ENCODE measurements at regions not wholly inside any gene's neighbourhood (a gene's known extent, or its start where the extent isn't known, plus 50 kb on each side); places are given as distances from the start of the nearest gene placed in this dataset.
"Not testable (repeated sequence)": the region's sequence is repeated elsewhere in the genome, so short reads cannot be mapped to it uniquely, and the experiment has no call there.

DNA sequence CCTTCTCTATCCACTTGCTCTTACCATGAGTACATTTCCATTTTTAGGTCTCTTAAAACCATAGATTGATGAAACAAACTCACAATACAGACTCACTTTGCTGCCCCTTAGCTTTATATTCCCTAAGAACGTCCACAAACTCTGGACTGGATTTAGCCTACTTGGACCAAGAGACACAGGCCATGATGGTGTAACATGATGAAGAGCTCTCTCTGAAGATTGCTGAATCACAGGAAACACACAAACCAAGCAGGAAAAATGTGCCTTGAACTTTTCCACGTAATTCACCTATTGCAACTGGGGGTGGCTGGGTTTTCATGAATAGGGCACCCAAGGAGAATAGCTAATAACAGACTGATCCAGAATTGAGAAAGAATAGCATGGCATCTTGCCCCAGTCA is 201.7 kb upstream of the RBBP8 start:
- no peak for DNase-seq (ENCODE audit: low read depth in 2 of 3, low spot score in 1 of 3)

DNA sequence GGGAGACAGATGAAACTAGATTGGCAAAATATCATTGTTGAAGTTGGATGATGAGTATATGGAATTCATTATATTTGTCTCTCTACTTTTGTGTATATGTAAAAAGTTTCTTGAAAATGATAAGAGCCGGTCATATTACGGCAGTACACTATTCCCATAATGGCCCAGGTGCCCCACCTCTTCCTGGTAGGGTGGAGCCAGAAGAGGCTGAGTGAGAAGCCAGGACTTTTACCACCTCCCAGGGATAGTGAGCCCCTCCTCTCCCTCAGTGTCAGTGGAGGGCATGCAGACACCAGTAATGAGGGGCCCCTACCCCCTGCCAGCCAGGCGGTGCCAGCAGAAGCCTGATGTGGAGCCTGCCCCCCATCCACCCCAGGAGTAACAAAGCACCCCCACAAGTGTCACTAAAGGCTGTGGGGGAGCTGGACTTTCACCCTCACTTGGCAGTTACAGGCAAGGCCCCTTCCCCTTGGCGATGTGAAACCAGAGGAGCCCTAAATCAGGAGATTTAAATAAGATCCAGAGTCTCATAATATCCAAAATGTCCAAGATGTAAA is 198.9 kb upstream of the RBBP8 start:
- DNase-seq (ENCODE audit: low read depth in 2 of 3, low spot score in 1 of 3) = no peak

DNA sequence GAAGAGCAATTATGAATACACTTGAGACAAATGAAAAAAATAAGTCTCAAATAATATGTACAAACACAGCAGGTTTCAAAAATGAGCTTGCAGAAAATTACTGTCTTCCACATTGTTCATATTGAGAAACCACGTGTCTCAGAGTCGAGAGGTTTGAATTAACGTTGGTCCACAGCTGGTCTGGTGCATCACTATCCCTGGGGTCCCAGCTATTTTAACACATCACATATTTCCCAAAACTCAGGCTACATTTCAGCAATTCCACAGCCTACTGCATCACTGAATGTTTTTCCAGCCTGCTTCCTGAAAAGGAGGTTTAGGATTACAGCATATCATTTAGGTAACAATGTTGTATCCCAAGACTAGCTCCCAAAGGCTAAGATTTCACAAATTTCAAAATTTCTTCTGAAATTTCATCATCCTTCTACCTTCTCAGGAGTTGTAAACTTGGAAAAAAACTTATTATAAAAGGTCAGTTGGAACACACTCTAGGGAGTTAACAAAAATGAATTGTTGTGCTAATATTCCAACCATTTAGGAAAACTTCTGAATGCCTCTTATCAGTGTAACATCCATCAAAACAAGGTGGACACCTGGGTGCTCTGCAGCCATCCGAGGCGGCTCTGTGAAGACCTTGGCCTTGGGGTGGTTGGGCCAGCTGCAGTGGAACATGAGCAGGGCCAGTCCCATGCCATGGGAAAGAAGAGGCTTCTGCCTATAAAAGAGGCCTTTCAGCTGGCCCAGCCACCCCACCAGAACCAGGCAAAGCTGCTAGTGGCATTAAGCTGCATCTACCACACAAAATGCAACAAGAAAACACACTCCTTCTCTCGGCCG is 198.1 kb upstream of the RBBP8 start:
- no peak for DNase-seq (ENCODE audit: low read depth in 2 of 3, low spot score in 1 of 3)

DNA sequence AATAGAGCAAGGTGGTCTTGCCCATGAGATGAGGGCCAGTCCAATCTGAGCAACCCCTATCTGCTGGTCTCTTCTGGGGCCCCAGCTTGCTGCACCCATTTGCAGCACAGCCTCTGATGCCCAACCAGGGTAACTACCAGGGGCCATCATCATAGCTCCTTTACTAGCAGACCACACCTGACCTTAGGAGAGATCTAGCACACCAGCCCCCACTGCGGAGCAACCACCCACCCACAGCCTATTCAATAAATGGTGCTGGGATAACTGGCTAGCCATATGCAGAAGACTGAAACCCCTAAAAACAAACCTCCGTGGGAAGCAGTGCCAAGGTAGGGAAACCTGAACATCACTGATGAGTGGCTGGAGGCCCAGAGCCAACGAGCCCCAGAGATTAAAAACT is 196.1 kb upstream of the RBBP8 start:
- no peak for DNase-seq (ENCODE audit: low read depth in 2 of 3, low spot score in 1 of 3)

DNA sequence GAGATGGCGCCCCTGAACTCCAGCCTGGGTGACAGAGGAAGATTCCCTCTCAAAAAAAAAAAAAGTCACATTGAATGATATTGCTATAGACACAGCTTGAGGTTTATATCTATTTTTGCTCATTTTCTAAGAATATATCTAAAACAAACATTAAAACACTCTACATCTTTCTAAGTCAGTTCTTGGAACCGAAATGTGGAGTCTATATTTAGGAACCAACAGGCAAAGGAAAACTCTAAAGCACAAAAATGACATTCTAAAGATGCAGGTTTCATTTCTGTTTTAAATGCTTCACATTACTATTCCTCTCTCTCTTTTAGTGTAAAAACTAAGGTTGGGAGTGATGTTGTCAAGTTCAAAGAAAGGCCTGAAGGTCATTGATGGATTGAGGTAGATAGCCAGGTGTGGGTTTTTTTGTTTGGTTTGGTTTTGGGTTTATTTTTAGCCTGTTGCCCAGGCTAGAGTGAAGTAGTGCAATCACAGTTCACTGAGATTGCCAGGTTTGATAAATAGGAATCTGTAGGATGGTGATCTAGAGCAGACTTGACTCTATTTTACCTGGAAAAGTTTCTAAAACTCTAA is 194.0 kb upstream of the RBBP8 start:
- DNase-seq (ENCODE audit: low read depth in 2 of 3, low spot score in 1 of 3) = no peak

DNA sequence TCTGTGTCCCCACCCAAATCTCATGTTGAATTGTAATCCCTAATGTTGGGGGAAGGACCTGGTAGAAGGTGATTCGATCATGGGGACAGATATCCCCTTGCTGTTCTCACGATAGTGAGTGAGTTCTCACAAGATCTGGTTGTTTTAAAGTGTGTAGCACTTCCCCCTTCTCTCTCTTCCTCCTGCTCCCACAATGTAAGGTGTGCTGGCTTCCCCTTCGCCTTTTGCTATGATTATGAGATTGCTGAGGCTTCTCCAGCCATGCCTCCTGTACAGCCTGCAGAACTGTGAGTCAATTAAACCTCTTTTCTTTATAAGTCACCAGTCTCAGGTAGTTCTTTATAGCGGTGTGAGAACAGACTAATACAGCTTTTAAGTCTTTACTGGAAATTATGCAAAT is 193.3 kb upstream of the RBBP8 start:
- no peak for DNase-seq (ENCODE audit: low read depth in 2 of 3, low spot score in 1 of 3)

DNA sequence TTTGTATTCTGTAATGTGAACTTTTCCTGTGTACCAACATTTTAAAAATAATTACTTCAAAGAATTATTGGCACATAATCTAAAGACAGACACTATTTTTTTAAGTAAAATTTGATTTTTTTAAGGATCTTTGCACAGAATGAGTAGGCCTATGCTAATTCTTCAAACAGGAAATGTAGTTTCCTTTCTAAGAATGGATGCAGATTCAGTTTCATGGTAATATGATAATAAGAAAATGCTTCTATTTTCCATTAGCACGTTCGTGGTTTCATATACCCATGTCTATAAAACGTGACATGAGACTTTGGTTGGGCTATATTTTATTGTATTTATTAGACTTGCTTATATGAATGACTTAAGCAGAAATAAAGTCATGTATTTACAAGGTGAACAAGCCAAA is 191.8 kb upstream of the RBBP8 start:
- DNase-seq (ENCODE audit: low read depth in 2 of 3, low spot score in 1 of 3) = no peak

DNA sequence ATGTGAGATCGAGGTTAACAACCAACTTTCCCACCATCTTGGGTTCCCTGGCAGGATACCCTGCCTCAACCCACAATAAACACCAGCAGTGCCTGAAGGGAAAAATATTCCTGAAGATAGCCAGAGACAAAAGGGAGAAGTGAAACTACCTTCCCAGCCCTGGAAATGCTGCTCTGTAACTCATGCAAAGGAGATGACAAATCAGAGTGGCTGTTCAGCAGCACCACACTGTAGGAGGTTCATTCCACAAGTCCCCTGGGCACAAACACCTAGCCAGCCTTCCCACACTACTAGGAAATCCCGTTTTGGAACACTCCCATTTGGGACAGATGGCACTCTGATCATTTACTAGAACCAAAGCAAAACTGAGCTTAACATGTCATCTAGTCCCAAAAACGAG is 190.7 kb upstream of the RBBP8 start:
- no peak for DNase-seq (ENCODE audit: low read depth in 2 of 3, low spot score in 1 of 3)

DNA sequence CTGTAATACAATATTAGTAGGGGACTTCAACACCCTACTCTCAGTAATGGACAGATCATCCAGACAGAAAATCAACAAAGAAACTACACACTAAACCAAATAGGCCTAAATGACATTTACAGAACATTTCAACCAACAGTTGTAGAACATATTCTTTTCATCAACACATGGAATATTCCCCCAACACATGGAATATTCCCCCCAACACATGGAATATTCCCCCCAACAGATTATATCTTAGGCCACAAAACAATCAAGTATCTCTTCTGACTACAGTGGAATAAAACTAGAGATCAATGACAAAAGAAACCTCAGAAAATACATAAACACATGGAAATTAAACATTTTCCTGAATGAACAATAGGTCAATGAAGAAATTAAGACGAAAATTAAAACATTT is 187.2 kb upstream of the RBBP8 start:
- no peak for DNase-seq (ENCODE audit: low read depth in 2 of 3, low spot score in 1 of 3)

DNA sequence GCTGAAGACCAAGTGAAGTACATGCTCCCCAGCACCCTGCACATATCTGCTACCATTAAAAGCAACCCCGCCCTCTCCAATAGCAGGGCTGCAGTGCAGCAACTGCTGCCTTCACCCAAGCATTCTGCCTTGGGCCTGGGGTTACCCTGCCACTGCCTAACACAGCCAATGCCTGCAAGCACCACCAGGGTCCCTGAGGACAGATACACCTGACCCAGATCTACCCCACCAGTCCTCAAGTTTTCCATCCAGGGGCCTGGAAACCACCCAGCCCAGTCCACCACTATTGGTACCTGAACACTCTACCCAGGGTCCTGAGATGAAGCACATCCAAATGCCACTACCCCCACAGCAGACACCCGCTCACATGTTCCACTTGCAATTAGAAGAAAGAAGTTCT is 181.1 kb upstream of the RBBP8 start:
- DNase-seq (ENCODE audit: low read depth in 2 of 3, low spot score in 1 of 3) = no peak

DNA sequence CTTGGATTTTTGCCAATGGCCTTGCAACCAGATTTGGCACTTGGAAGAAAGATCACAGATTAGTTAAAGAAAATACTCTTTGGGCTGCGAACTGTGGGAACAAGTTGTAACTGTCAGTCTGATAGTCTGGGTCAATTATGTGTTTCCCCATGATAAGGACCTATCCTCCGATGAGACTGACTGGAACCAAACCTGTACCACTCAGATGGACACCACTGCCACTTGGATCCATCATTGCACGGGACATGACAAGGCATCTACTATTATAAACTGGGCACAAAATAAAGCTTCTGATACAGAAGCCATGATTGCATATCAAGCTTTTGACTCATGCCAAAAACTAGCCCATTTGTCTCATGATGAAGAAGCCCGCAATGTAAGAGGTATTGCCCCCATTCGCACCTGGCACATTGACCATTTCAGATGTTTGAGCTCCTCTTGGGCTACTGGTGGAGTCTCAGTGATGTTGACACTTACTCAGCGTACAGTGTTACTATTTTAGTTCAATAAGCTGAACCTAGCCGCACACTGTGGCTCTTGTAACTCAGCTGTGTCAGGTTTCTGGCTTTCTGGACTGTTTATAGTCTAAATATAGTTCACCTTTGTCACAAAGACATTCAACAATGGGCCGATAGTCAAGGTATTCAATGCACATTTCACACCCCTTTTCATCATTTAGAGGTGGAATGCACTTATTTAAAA is 179.8 kb upstream of the RBBP8 start:
- no peak for DNase-seq (ENCODE audit: low read depth in 2 of 3, low spot score in 1 of 3)

DNA sequence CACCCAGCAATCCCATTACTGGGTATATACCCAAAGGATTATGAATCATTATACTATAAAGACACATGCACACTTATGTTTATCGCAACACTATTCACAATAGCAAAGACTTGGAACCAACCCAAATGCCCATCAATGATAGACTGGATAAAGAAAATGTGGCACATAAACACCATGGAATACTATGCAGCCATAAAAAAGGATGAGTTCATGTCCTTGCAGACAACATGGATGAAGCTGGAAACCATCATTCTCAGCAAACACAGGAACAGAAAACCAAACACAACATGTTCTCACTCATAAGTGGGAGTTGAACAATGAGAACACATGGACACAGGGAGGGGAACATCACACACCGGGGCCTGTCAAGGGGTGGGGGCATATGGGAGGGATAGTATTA is 169.1 kb upstream of the RBBP8 start:
- DNase-seq (ENCODE audit: low read depth in 2 of 3, low spot score in 1 of 3) = not testable (repeated sequence)

DNA sequence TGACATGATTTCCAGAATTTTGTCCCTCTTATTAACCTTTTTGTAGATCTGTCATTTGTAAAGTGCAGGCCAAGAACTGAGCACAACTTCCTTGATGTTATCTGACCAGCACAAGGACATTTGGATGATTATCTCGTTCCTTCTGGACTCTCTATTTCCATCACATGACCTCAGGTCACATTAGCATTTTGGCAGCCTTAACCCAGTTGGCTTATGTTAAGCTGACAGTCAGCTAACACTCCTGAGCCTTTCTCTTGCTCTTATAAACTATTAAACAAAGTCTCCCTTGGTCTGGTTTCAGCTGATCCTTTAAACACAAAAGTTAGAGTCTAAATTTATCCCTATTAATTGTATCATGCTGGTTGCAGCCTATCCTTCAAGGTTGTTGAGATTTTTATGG is 167.2 kb upstream of the RBBP8 start:
- no peak for DNase-seq (ENCODE audit: low read depth in 2 of 3, low spot score in 1 of 3)

DNA sequence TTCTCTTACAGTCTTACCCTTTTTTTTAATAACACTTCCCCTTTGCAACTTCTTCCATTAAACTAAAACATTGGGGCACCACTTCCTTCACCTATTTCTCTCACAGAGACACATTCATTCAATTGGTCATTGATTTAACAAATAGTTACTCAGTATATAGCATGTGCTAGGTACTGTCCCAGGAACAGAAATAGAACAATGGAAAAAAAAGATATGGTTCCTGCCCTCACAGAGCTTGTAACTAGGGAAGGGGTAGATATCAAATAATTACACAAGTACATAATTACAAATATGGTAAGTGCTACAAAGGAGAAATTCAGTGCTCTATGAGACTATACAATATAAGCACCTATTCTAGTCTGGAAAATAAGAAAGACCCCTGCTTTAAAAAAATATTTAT is 165.5 kb upstream of the RBBP8 start:
- no peak for DNase-seq (ENCODE audit: low read depth in 2 of 3, low spot score in 1 of 3)

DNA sequence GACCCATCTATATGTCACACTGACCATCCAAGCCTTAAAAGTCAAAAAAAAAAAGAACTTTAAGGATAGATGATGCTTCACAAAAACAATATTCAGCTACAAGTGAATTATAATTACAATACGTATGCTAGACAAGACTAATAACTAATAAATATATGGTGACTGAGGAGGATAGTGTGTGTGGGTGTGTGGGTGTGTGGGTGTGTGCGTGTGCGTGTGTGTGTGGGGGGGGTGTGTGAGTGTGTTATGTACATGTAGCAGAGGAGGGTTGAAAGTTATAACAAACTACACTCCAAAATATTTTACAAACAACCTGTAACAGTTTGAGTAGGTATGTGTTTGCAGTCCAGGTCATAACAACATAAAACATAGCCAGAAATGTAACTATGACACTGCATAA is 159.2 kb upstream of the RBBP8 start:
- DNase-seq (ENCODE audit: low read depth in 2 of 3, low spot score in 1 of 3) = no peak

DNA sequence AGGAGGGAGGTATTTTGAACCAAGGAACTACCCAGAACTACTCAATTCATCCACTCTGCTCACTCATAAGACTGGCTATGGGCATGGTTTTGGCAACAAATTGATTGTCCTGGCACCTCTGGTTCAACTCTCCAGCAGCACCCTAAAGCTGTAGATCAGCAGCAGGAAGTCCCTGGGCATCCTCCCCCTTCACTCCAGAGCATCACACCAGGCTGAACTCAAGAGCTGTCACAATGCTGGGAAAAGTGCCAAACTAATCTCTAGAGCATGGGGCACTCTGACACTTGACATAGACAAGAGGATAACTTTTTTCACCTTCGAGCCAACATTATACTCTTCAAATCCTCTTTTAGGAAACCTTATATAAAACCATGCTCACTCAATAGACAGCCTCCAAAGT is 154.1 kb upstream of the RBBP8 start:
- no peak for DNase-seq (ENCODE audit: low read depth in 2 of 3, low spot score in 1 of 3)

DNA sequence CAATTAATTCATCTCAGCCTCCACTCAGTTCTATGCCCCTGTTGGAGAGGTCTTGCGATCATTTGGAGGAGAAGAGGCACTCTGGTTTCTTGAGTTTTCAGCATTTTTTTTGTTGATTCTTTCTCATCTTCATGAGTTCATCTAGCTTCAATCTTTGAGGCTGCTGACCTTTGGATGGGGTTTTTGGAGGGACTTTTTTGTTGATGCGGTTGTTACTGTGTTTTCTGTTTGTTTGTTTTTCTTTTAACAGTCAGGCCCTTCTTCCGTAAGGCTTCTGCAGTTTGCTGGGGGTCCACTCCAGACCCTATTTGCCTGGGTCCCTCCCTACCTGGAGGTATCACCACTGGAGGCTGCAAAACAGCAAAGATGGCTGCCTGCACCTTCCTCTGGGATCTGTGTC is 149.9 kb upstream of the RBBP8 start:
- DNase-seq (ENCODE audit: low read depth in 2 of 3, low spot score in 1 of 3) = no peak

DNA sequence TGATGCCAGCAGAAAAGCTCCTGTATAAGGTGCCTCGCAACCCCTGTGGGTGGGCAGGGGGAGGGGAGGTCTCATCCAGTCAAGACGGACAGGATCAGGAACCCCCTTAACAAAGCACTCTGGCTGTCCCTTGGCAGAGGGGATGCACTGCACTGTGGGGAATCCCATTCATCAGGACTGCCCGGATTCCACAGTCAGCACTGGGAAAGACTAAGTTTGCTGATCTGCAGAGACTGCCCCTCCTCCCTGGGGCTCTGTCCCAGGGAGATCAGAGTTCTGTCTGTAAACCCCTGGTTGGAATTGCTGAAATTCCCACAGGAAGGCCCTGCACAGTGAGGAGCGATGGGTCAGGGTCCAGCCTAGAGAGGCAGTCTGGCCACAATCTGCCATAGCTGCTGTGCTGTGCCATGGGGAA is 149.5 kb upstream of the RBBP8 start:
- DNase-seq (ENCODE audit: low read depth in 2 of 3, low spot score in 1 of 3) = no peak

DNA sequence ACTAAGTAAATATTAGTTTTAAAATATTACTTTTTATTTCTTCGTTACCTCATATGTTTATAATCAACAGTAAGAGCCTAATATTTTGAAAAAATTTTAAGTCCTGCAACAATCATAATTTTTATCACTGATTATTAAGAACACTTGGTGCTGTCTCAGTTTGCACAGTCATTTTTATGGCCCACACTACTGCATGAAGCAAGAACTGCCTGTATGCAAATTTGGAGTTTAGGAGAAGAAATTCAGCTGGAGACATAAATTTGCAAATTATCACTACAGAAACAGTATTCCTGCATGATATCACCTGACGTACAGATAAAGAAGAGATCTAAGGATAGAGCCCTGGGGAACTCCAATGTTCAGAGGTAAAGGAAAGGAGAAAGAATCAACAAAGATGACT is 144.1 kb upstream of the RBBP8 start:
- no peak for DNase-seq (ENCODE audit: low read depth in 2 of 3, low spot score in 1 of 3)

DNA sequence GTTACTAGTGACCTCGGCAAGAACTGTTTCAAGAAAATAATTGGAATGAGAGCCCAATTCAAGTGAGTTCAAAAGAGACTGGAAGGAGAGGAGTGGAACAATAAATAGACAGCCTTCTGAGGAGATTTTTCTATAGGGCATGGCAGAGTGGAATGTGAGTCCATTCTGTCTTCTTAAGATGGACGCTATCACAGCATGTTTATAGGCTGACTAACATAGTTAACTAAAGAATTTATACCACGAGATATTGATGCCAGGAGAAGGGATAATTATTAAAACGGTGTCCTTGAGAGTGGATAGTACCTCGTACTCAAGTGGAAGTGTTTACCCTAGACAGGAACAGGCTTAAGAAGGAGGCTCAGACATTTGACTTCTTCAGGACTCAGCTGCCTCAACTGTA is 143.5 kb upstream of the RBBP8 start:
- DNase-seq (ENCODE audit: low read depth in 2 of 3, low spot score in 1 of 3) = no peak

DNA sequence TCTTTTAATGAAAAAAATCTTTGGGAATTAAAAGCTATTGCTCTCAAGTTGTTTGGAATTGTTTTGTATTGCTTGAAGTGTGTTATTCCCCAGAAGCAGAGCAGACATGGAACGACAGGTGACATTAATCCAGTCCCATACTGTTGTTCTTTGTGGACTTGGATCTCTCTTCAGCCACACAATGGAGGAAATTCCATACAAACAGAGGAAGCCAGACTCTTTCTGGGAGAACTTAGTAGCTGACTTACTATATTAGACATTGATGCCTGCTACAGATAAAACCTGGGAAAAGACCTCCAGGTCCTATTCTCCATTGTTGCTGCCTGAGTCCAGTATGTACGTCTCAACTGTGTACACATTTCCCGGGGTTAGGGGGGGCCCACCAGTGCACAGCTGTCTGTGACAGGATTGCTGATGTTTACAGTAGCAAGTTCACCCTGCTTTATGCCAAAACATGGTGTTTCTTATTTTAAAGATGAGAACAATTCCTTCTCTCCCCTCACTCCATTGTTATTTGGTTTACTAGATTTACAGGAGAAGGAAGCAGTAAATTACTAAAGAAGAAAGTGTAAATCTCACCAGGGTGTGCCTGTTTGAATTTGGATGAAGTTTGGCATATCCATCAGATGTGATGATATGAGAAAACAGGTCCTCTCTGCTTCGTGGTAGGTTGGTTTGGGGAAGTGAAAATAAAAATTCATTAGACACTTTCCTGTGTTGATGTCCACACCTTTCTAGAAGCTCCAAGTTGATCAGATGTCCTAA is 142.4 kb upstream of the RBBP8 start:
- no peak for DNase-seq (ENCODE audit: low read depth in 2 of 3, low spot score in 1 of 3)

DNA sequence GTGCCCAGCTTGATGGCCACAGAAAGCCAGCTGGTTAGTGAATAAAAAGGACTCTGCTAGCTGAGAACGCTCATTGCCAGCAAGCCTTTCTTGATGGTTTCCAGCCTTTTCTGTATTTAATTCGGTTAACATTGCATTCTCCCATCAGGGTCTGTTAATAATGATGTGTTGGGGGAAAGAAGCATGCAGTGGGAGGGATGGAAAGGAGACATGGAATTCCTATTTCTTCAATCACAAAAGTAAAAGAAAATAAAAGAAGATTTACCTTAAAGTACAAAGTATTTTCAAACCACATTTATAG is 141.9 kb upstream of the RBBP8 start:
- DNase-seq (ENCODE audit: low read depth in 2 of 3, low spot score in 1 of 3) = no peak

All from stimulated activated CD4-positive, alpha-beta T cell treated with anti-CD3 and anti-CD28 coated beads, Interleukin-12 subunit alpha, Interleukin-12 subunit beta, amount 100 ng/mL, for 48 hours (primary cell).